ENCODE measurements at regions not wholly inside any gene's neighbourhood (a gene's known extent, or its start where the extent isn't known, plus 50 kb on each side); places are given as distances from the start of the nearest gene placed in this dataset.

DNA sequence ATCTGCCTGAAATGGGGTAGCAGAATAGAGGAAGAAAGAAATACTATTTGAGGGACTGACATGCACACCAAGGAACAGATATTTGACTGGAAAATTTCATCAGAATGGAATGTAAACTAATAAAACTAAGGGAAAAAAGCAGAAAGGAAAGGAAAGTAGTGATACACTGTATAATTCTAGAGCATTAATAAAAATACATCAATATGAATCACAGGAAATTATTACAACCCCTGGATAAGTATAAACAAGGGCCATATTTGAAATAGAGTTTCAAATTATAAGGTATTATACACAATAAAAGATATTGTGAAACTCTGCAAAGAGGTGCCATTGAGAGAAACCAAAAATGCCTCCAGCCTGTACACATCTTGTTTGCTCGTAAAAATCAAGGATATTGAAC is 149.6 kb downstream of the ICOS start:
- TF ChIP-seq, protein P1, sequence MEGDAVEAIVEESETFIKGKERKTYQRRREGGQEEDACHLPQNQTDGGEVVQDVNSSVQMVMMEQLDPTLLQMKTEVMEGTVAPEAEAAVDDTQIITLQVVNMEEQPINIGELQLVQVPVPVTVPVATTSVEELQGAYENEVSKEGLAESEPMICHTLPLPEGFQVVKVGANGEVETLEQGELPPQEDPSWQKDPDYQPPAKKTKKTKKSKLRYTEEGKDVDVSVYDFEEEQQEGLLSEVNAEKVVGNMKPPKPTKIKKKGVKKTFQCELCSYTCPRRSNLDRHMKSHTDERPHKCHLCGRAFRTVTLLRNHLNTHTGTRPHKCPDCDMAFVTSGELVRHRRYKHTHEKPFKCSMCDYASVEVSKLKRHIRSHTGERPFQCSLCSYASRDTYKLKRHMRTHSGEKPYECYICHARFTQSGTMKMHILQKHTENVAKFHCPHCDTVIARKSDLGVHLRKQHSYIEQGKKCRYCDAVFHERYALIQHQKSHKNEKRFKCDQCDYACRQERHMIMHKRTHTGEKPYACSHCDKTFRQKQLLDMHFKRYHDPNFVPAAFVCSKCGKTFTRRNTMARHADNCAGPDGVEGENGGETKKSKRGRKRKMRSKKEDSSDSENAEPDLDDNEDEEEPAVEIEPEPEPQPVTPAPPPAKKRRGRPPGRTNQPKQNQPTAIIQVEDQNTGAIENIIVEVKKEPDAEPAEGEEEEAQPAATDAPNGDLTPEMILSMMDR (IDR thresholded peaks at IDR 0.05) = no peak
- no peak for TF ChIP-seq POLR2A (IDR thresholded peaks at IDR 0.05)
- WGBS, 4 donors = 0 to 79% (median 25%) methylated on average over 1 of the region's 1 CpG
- Histone ChIP-seq H3K4me3 (no peak overlapping the region), H3K27me3 (no peaks in the 10 kb centered on the region), H3K4me1 (replicated peaks in 1 of 2) (no peaks in the 10 kb centered on the region), H3K27ac (no peak overlapping the region), H3K9me3 (replicated peaks in 1 of 3) (no peaks in the 10 kb centered on the region), H3K36me3 (replicated peaks in 1 of 2) (no peaks in the 10 kb centered on the region)
- intact Hi-C loops (cut with DNase I) = no loop called here
- DNase-seq = no peak

DNA sequence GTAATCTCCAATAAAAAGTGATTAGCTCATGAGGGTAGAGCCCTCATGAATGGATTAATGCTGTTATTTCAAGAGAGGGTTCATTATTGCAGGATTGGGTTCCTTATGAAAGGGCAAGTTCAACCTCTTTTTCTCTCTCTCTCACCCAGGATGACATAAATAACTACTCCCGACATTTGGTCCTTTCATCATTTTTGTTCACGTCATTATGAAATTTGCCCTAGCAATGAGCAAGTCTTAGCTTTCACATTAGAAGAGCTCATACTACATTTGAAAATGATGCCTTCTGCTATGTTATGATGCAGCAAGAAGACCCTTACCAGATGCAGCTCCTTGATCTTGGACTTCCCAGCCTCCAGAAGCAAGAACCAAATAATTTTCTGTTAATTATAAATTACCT is 152.5 kb downstream of the ICOS start:
- H3K27ac ChIP-seq = no peak overlapping the region
- no peaks in the 10 kb centered on the region for H3K4me1 ChIP-seq (replicated peaks in 1 of 2)
- no peak for DNase-seq
- no peak overlapping the region for H3K4me3 ChIP-seq
- TF ChIP-seq, protein P1 (IDR thresholded peaks at IDR 0.05) = no peak
- no peak for TF ChIP-seq POLR2A (IDR thresholded peaks at IDR 0.05)
- H3K9me3 ChIP-seq (replicated peaks in 1 of 3) = peaks cover 0 to 6% (median 0%) of the 10 kb centered on the region in 3 donors
- 84 to 95% (median 88%) methylated on average over 2 of the region's 2 CpGs for WGBS, 4 donors
- H3K36me3 ChIP-seq (replicated peaks in 1 of 2) = no peaks in the 10 kb centered on the region
- intact Hi-C loops (cut with DNase I) = no loop called here
- no peaks in the 10 kb centered on the region for H3K27me3 ChIP-seq

DNA sequence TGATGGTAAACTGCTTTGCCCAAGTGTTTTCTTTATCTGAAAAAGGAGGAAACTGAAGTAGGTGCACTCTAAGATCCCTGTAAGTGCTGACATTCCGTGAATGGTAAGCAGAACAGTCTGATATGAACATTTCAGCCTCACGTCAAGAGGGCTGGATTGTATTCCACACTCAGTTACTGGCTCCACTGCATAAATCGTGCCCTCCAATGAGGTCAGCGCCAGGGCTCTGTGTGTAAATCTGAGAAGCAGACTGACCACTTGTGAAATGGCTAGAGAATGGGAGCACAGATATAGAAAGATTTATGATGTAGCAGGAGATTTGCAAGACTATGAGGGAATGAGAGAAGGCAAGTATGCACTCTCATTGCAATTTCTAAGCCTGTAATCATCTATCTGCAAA is 153.0 kb downstream of the ICOS start:
- WGBS, 4 donors = 76 to 85% (median 85%) methylated on average over 4 of the region's 4 CpGs
- Histone ChIP-seq H3K27me3 (no peaks in the 10 kb centered on the region), H3K27ac (no peak overlapping the region), H3K4me1 (replicated peaks in 1 of 2) (no peaks in the 10 kb centered on the region), H3K36me3 (replicated peaks in 1 of 2) (no peaks in the 10 kb centered on the region), H3K9me3 (replicated peaks in 1 of 3) (peaks cover 0 to 6% (median 0%) of the 10 kb centered on the region in 3 donors), H3K4me3 (no peak overlapping the region)
- intact Hi-C loops (cut with DNase I) = no loop called here
- TF ChIP-seq, protein P1 (IDR thresholded peaks at IDR 0.05) = no peak
- TF ChIP-seq POLR2A (IDR thresholded peaks at IDR 0.05) = no peak
- DNase-seq = no peak

DNA sequence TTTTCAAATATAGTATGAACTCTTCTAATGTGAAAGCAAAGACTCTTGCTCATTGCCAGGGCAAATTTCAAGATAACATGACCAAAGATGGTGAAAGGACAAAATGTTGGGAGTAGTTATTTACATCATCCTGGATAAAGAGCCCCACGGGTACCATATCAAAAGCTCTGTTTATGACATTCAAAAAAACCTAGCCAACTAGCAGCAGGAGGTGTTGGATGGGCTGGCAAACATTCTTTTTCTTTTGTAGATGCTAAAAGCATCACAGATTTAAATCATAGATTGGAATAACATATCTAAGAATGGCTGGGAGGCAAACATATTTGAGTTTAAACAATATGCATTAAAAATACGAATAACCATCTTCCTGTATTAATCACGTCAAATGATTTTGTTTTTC is 153.5 kb downstream of the ICOS start:
- intact Hi-C loops (cut with DNase I) = no loop called here
- TF ChIP-seq, protein P1 (IDR thresholded peaks at IDR 0.05) = no peak
- no peak for TF ChIP-seq POLR2A (IDR thresholded peaks at IDR 0.05)
- H3K4me1 ChIP-seq (replicated peaks in 1 of 2) = no peaks in the 10 kb centered on the region
- no peak overlapping the region for H3K27ac ChIP-seq
- H3K27me3 ChIP-seq = no peaks in the 10 kb centered on the region
- no peaks in the 10 kb centered on the region for H3K36me3 ChIP-seq (replicated peaks in 1 of 2)
- H3K9me3 ChIP-seq (replicated peaks in 1 of 3) = peaks cover 0 to 6% (median 0%) of the 10 kb centered on the region in 3 donors
- 41 to 60% (median 54%) methylated on average over 3 of the region's 3 CpGs for WGBS, 4 donors
- H3K4me3 ChIP-seq = no peak overlapping the region
- DNase-seq = no peak
